ENCODE measurements at regions not wholly inside any gene's neighbourhood (a gene's known extent, or its start where the extent isn't known, plus 50 kb on each side); places are given as distances from the start of the nearest gene placed in this dataset.

DNA sequence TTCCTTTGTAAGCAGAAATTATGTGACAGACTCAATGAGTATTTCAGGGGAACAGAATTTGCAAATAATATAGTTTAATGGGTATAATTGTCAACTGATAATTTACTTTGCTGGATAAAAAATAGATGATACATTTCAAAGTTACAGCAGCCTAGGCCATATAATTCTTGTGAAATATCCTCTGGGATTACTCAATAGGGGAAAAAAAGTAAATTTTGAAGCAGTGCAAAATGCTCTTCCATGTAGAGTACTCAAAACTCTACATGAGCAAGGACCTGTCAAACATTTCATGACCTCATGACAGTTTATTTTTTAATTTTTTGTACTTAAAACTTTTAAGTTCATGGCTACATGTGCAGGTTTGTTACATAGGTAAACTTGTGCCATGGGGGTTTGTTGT is 163.3 kb downstream of the DACT1 start:
- H3K27me3 ChIP-seq (ENCODE audit: insufficient read depth, low read length) = no peaks in the 10 kb centered on the region
- H3K4me3 ChIP-seq (ENCODE audit: low read length) = no peak overlapping the region
- H3K36me3 ChIP-seq (ENCODE audit: insufficient read depth, low read length) = no peaks in the 10 kb centered on the region
- H3K4me1 ChIP-seq (ENCODE audit: insufficient read depth, low read length) = no peaks in the 10 kb centered on the region
- no peaks in the 10 kb centered on the region for H3K9me3 ChIP-seq (ENCODE audit: low read length)
- H2AFZ ChIP-seq (ENCODE audit: low read depth, low read length) = no peak overlapping the region

DNA sequence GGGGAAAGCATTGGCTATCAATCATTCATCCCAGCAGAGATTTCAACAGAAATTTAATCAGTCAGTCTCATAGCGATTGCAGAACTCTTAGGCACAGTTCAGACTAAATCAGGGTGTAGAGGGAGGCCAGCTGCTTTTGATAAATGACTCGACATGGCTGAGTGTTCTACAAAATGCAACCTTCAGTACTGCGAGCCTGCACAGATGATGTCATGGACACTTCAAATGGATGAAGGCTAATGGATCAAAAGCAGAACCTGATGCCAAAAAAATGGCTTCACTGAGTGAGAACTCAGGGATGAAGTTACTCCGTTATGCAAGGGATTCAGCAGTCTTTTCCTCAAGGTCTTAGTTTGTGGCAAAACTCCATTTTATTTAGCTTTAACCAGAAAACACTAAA is 167.3 kb downstream of the DACT1 start:
- Histone ChIP-seq H3K4me1 (ENCODE audit: insufficient read depth, low read length) (peaks cover 4% of the 10 kb centered on the region), H3K4me3 (ENCODE audit: low read length) (no peak overlapping the region), H2AFZ (ENCODE audit: low read depth, low read length) (no peak overlapping the region), H3K27me3 (ENCODE audit: insufficient read depth, low read length) (no peaks in the 10 kb centered on the region), H3K36me3 (ENCODE audit: insufficient read depth, low read length) (no peaks in the 10 kb centered on the region), H3K9me3 (ENCODE audit: low read length) (no peaks in the 10 kb centered on the region)

- Histone ChIP-seq H3K9me3 (ENCODE audit: low read length) (no peaks in the 10 kb centered on the region), H3K4me3 (ENCODE audit: low read length) (no peak overlapping the region), H2AFZ (ENCODE audit: low read depth, low read length) (no peak overlapping the region), H3K4me1 (ENCODE audit: insufficient read depth, low read length) (peaks cover 4% of the 10 kb centered on the region), H3K36me3 (ENCODE audit: insufficient read depth, low read length) (no peaks in the 10 kb centered on the region), H3K27me3 (ENCODE audit: insufficient read depth, low read length) (no peaks in the 10 kb centered on the region)
These were observed 168.0 kb downstream of the DACT1 start for GRCh38 chr14:58805605-58806409.

DNA sequence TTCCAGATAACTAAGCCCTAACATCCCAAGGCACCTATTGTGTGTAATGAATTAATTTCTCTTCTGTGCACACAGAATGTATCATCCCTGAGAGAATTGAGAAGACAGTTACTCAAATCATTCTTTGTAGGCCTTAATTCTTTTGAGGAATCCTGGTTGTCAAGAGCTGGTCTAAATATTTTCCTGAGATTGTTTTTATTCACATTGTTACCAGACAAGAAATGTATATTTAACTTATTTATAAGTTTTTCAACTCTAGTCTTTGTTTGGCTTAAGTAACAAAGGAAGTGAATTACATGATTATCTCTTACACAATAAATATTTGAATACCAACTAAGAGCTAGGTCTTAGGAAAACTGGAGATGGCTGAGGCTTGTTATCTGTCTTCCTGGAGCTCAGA is 169.4 kb downstream of the DACT1 start:
- Histone ChIP-seq H2AFZ (ENCODE audit: low read depth, low read length) (no peak overlapping the region), H3K4me3 (ENCODE audit: low read length) (no peak overlapping the region), H3K27me3 (ENCODE audit: insufficient read depth, low read length) (no peaks in the 10 kb centered on the region), H3K9me3 (ENCODE audit: low read length) (no peaks in the 10 kb centered on the region), H3K36me3 (ENCODE audit: insufficient read depth, low read length) (no peaks in the 10 kb centered on the region), H3K4me1 (ENCODE audit: insufficient read depth, low read length) (peaks cover 4% of the 10 kb centered on the region)

DNA sequence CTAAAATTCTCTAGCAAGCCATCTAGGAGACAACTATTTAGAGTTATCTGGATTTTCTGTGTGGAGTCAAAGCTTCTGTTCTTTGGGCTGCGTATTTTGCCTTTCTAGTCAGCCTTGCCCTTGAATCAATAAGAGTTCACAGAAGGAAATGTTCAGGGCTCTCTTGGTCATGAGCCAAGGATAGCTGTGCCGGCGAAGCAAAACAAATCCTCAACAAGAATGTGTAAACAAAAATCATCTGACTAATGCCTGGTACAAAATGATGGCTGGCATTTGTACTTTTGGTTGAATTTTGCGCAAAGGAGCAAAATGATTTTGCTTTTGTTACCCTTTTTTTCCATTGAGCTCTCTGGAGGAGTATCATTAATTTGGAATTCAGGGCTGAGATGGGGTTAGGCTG is 171.1 kb downstream of the DACT1 start:
- H3K4me3 ChIP-seq (ENCODE audit: low read length) = no peak overlapping the region
- H3K9me3 ChIP-seq (ENCODE audit: low read length) = no peaks in the 10 kb centered on the region
- H3K27me3 ChIP-seq (ENCODE audit: insufficient read depth, low read length) = no peaks in the 10 kb centered on the region
- H3K4me1 ChIP-seq (ENCODE audit: insufficient read depth, low read length) = peaks cover 4% of the 10 kb centered on the region
- no peaks in the 10 kb centered on the region for H3K36me3 ChIP-seq (ENCODE audit: insufficient read depth, low read length)
- no peak overlapping the region for H2AFZ ChIP-seq (ENCODE audit: low read depth, low read length)

DNA sequence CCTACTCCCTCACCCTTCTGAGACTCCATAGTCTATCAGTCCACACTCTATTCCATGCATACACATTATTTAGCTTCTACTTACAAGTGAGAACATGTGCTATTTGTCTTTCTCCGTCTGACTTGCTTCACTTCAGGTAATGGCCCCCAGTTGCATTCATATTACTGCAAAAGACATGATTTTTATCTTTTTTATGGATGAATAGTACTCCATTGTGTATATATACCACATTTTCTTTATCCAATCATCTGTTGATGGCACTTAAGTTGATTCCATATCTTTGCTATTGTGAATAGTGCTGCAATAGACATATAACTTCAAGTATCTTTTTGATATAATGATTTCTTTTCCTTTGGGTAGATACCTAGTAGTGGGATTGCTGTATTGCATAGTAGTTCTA is 171.8 kb downstream of the DACT1 start:
- Histone ChIP-seq H3K4me3 (ENCODE audit: low read length) (no peak overlapping the region), H3K36me3 (ENCODE audit: insufficient read depth, low read length) (no peaks in the 10 kb centered on the region), H3K9me3 (ENCODE audit: low read length) (no peaks in the 10 kb centered on the region), H3K27me3 (ENCODE audit: insufficient read depth, low read length) (no peaks in the 10 kb centered on the region), H3K4me1 (ENCODE audit: insufficient read depth, low read length) (peaks cover 4% of the 10 kb centered on the region), H2AFZ (ENCODE audit: low read depth, low read length) (no peak overlapping the region)

GRCh38 chr14:58812050-58812910 is 174.5 kb downstream of the DACT1 start:
- Histone ChIP-seq H3K4me3 (ENCODE audit: low read length) (no peak overlapping the region), H3K9me3 (ENCODE audit: low read length) (no peaks in the 10 kb centered on the region), H3K36me3 (ENCODE audit: insufficient read depth, low read length) (no peaks in the 10 kb centered on the region), H3K4me1 (ENCODE audit: insufficient read depth, low read length) (peaks cover 2% of the 10 kb centered on the region), H3K27me3 (ENCODE audit: insufficient read depth, low read length) (no peaks in the 10 kb centered on the region), H2AFZ (ENCODE audit: low read depth, low read length) (no peak overlapping the region)

DNA sequence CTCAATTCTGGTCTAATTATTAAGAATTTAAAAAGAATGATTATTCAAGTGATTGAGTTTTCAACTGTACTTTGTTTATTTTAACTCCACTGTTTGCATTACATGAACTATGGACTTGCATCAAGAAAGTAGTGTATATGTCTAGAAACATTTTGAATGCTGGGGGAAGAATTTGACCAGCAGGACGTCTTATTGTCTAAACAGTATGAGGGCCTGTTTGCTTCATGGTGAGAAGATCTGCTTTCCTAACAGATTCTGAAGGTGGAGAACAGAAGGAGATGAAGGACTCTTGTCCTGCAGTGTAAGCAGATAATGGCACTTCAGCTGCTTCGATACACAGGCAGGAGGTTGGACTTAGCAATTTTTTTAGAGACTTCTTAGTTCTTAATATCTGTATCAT is 176.0 kb downstream of the DACT1 start:
- H3K4me3 ChIP-seq (ENCODE audit: low read length) = no peak overlapping the region
- H2AFZ ChIP-seq (ENCODE audit: low read depth, low read length) = no peak overlapping the region
- no peaks in the 10 kb centered on the region for H3K36me3 ChIP-seq (ENCODE audit: insufficient read depth, low read length)
- no peaks in the 10 kb centered on the region for H3K9me3 ChIP-seq (ENCODE audit: low read length)
- H3K27me3 ChIP-seq (ENCODE audit: insufficient read depth, low read length) = no peaks in the 10 kb centered on the region
- H3K4me1 ChIP-seq (ENCODE audit: insufficient read depth, low read length) = no peaks in the 10 kb centered on the region

GRCh38 chr14:58814466-58814865 is 176.7 kb downstream of the DACT1 start:
- H2AFZ ChIP-seq (ENCODE audit: low read depth, low read length) = no peak overlapping the region
- no peak overlapping the region for H3K4me3 ChIP-seq (ENCODE audit: low read length)
- no peaks in the 10 kb centered on the region for H3K4me1 ChIP-seq (ENCODE audit: insufficient read depth, low read length)
- no peaks in the 10 kb centered on the region for H3K27me3 ChIP-seq (ENCODE audit: insufficient read depth, low read length)
- H3K36me3 ChIP-seq (ENCODE audit: insufficient read depth, low read length) = no peaks in the 10 kb centered on the region
- no peaks in the 10 kb centered on the region for H3K9me3 ChIP-seq (ENCODE audit: low read length)

GRCh38 chr14:58815161-58815701 is 177.5 kb downstream of the DACT1 start:
- Histone ChIP-seq H2AFZ (ENCODE audit: low read depth, low read length) (no peak overlapping the region), H3K4me1 (ENCODE audit: insufficient read depth, low read length) (no peaks in the 10 kb centered on the region), H3K27me3 (ENCODE audit: insufficient read depth, low read length) (no peaks in the 10 kb centered on the region), H3K4me3 (ENCODE audit: low read length) (no peak overlapping the region), H3K9me3 (ENCODE audit: low read length) (no peaks in the 10 kb centered on the region), H3K36me3 (ENCODE audit: insufficient read depth, low read length) (no peaks in the 10 kb centered on the region)

DNA sequence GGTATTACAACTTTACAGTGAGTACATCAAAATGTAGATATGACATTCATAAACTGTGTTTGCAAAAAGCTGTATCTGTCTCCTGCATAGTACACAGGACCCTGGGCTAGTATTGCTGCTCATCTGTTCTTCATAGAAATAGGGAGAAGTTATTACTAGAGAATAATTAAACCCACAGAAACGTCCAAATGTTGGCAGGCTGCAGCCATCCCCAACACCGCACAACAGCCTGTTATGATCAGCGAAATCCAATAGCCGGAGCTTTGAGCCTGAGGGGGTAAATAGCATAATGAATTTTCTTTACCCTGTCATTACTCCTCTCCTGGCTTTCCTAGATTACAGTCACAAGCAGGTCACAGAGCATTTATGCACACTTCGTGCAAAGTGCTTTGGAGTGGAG is 178.0 kb downstream of the DACT1 start:
- H3K36me3 ChIP-seq (ENCODE audit: insufficient read depth, low read length) = no peaks in the 10 kb centered on the region
- no peaks in the 10 kb centered on the region for H3K4me1 ChIP-seq (ENCODE audit: insufficient read depth, low read length)
- H3K27me3 ChIP-seq (ENCODE audit: insufficient read depth, low read length) = no peaks in the 10 kb centered on the region
- no peaks in the 10 kb centered on the region for H3K9me3 ChIP-seq (ENCODE audit: low read length)
- H2AFZ ChIP-seq (ENCODE audit: low read depth, low read length) = no peak overlapping the region
- no peak overlapping the region for H3K4me3 ChIP-seq (ENCODE audit: low read length)

GRCh38 chr14:58816416-58817115 is 178.8 kb downstream of the DACT1 start:
- H2AFZ ChIP-seq (ENCODE audit: low read depth, low read length) = no peak overlapping the region
- H3K4me3 ChIP-seq (ENCODE audit: low read length) = no peak overlapping the region
- no peaks in the 10 kb centered on the region for H3K9me3 ChIP-seq (ENCODE audit: low read length)
- no peaks in the 10 kb centered on the region for H3K4me1 ChIP-seq (ENCODE audit: insufficient read depth, low read length)
- H3K36me3 ChIP-seq (ENCODE audit: insufficient read depth, low read length) = no peaks in the 10 kb centered on the region
- H3K27me3 ChIP-seq (ENCODE audit: insufficient read depth, low read length) = no peaks in the 10 kb centered on the region

- H3K4me1 ChIP-seq (ENCODE audit: insufficient read depth, low read length) = no peaks in the 10 kb centered on the region
- H3K27me3 ChIP-seq (ENCODE audit: insufficient read depth, low read length) = no peaks in the 10 kb centered on the region
- H3K4me3 ChIP-seq (ENCODE audit: low read length) = no peak overlapping the region
- no peaks in the 10 kb centered on the region for H3K9me3 ChIP-seq (ENCODE audit: low read length)
- H2AFZ ChIP-seq (ENCODE audit: low read depth, low read length) = no peak overlapping the region
- H3K36me3 ChIP-seq (ENCODE audit: insufficient read depth, low read length) = no peaks in the 10 kb centered on the region
These were observed 180.1 kb downstream of the DACT1 start for GRCh38 chr14:58817846-58818245.

All from neuron (in vitro differentiated cells).